ENCODE measurements at regions not wholly inside any gene's neighbourhood (a gene's known extent, or its start where the extent isn't known, plus 50 kb on each side); places are given as distances from the start of the nearest gene placed in this dataset.

- Histone ChIP-seq H2AFZ (ENCODE audit: low read depth, low read length) (no peak overlapping the region), H3K27ac (ENCODE audit: insufficient read depth, low read depth, low read length) (no peak overlapping the region), H3K9me1 (replicated peaks; ENCODE audit: control insufficient read depth, extremely low read depth, insufficient read depth, low read length) (no peaks in the 10 kb centered on the region), H3K36me3 (ENCODE audit: control insufficient read depth in 2 of 2, extremely low read depth in 1 of 2, insufficient read depth in 2 of 2, low read length in 2 of 2) (no peaks in the 10 kb centered on the region), H3K4me3 (replicated peaks in 1 of 3; ENCODE audit: insufficient read depth in 1 of 3, low read depth in 1 of 3, low read length in 3 of 3) (no peak overlapping the region), H4K20me1 (replicated peaks; ENCODE audit: control insufficient read depth, extremely low read depth, insufficient read depth, low read length) (no peaks in the 10 kb centered on the region), H3K27me3 (ENCODE audit: control insufficient read depth in 2 of 2, insufficient read depth in 2 of 2, low read length in 2 of 2) (no peaks in the 10 kb centered on the region), H3K4me1 (ENCODE audit: control insufficient read depth, extremely low read depth, insufficient read depth, low read length) (no peaks in the 10 kb centered on the region), H3K79me2 (ENCODE audit: control insufficient read depth, insufficient read depth, low read length) (no peaks in the 10 kb centered on the region), H3K9me3 (replicated peaks; ENCODE audit: control insufficient read depth, insufficient read depth, low read length) (no peaks in the 10 kb centered on the region), H3K4me2 (ENCODE audit: insufficient read depth, low read length) (no peak overlapping the region), H3K9ac (replicated peaks; ENCODE audit: extremely low read depth, insufficient read depth, low read length) (no peak overlapping the region)
- FAIRE-seq (no peak), DNase-seq (ENCODE audit: low read depth, low spot score) (no peak)
- CTCF ChIA-PET, result interaction anchor here (0.8 to 1.4 kb wide), 6 partner anchors 11 to 360 kb away, joined by 3 to 5 read pairs (median 4); no protein-coding TSS in a partner anchor
- intact Hi-C loops (cut with micrococcal nuclease) (no loop called here), dilution Hi-C loops (cut with MboI; ENCODE audit: extremely low pct_ligation_motif_present, low sequenced_read_pairs) (no loop called here)
- TF ChIP-seq JUN (IDR thresholded peaks at IDR 0.05; ENCODE audit: borderline replicate concordance, insufficient read depth, insufficient read length, low read depth), result no peak
- TF ChIP-seq POLR2A (IDR thresholded peaks at IDR 0.05; ENCODE audit: low read depth, low read length), result no peak
- TF ChIP-seq MAX (IDR thresholded peaks at IDR 0.05; ENCODE audit: insufficient read depth, insufficient read length), result no peak
- TF ChIP-seq EZH2 (IDR thresholded peaks at IDR 0.05; ENCODE audit: borderline replicate concordance, low read depth, low read length, severe bottlenecking), result no peak
- TF ChIP-seq CTCF (IDR thresholded peaks at IDR 0.05; ENCODE audit: extremely low read depth in 1 of 2, insufficient read depth in 1 of 2, low read depth in 1 of 2, low read length in 2 of 2), result no peak
- TF ChIP-seq MYC (IDR thresholded peaks at IDR 0.05; ENCODE audit: low read depth, low read length), result no peak
- TF ChIP-seq GATA2 (IDR thresholded peaks at IDR 0.05; ENCODE audit: insufficient read depth, insufficient read length, low read depth, low read length), result no peak
- no peak for TF ChIP-seq POLR2AphosphoS5 (IDR thresholded peaks at IDR 0.05; ENCODE audit: insufficient read depth, low read depth, low read length)
- no TSS peak for BruUV-seq (replicated peaks)
- POLR2A ChIA-PET, result no interaction called here
These were observed 140.8 kb upstream of the SLC1A4 start for GRCh38 chr2:64848363-64848762.

All from endothelial cell of umbilical vein (primary cell).